Suprapubic skin (tissue), 4 donors: ENCODE measurements at regions not wholly inside any gene's neighbourhood (a gene's known extent, or its start where the extent isn't known, plus 50 kb on each side); places are given as distances from the start of the nearest gene placed in this dataset.

Source experiments
- POLR2A ChIP-seq, 2 donors: fragments of 450-650 bp; IDR thresholded peaks; one replicate each; pipeline ENCODE4 v1.6.1; 2017; ENCODE audit warnings: antibody characterized with exemption in 2 of 2, mild to moderate bottlenecking in 2 of 2, moderate library complexity in 2 of 2
- POLR2AphosphoS5 ChIP-seq, 3 donors: sonication (generic); formaldehyde crosslinking; IDR thresholded peaks; one replicate each; pipeline ENCODE4 v1.6.1; 2017; ENCODE audit warnings: antibody characterized with exemption in 3 of 3

- TF ChIP-seq POLR2A (IDR thresholded peaks at IDR 0.05), result no peak
- TF ChIP-seq POLR2AphosphoS5 (IDR thresholded peaks at IDR 0.05), result no peak
Observed at GRCh38 chr17:56708670-56709410, 115.3 kb downstream of the NOG start.
